Kidney capillary endothelial cell (primary cell): ENCODE measurements at regions not wholly inside any gene's neighbourhood (a gene's known extent, or its start where the extent isn't known, plus 50 kb on each side); places are given as distances from the start of the nearest gene placed in this dataset.
"Not testable (repeated sequence)": the region's sequence is repeated elsewhere in the genome, so short reads cannot be mapped to it uniquely, and the experiment has no call there.

Source experiments
- DNase-seq: peaks from one replicate; pipeline ENCODE4 v3.0.0-alpha.2; 2018; ENCODE audit warnings: low spot score

- no peak for DNase-seq
Observed at GRCh38 chr6:81624453-81624852, 128.0 kb downstream of the TENT5A start.

GRCh38 chr6:81623106-81623759 lies 129.2 kb downstream of the TENT5A start:
- DNase-seq, result no peak

- DNase-seq, result no peak
Observed at GRCh38 chr6:81621816-81622395, 130.6 kb downstream of the TENT5A start.

GRCh38 chr6:81614292-81614691 lies 138.2 kb downstream of the TENT5A start:
- DNase-seq, result peak; percentile 7

GRCh38 chr6:81613606-81614005 lies 138.9 kb downstream of the TENT5A start:
- DNase-seq, result peak; percentile 74

GRCh38 chr6:81612136-81612535 lies 140.3 kb downstream of the TENT5A start:
- no peak for DNase-seq

- DNase-seq, result no peak
Observed at GRCh38 chr6:81609736-81610135, 142.7 kb downstream of the TENT5A start.

- DNase-seq, result no peak
Observed at GRCh38 chr6:81608776-81609175, 143.7 kb downstream of the TENT5A start.

GRCh38 chr6:81606965-81607381 lies 145.5 kb downstream of the TENT5A start:
- DNase-seq, result peak; percentile 61

GRCh38 chr6:81605526-81605925 lies 147.0 kb downstream of the TENT5A start:
- no peak for DNase-seq

- DNase-seq, result no peak
Observed at GRCh38 chr6:81601918-81602317, 150.6 kb downstream of the TENT5A start.

- not testable (repeated sequence) for DNase-seq
Observed at GRCh38 chr6:81600488-81600887, 152.0 kb downstream of the TENT5A start.

GRCh38 chr6:81594501-81594900 lies 158.0 kb downstream of the TENT5A start:
- no peak for DNase-seq

- DNase-seq, result no peak
Observed at GRCh38 chr6:81590314-81590691, 162.2 kb downstream of the TENT5A start.

- no peak for DNase-seq
Observed at GRCh38 chr6:81589465-81590313, 162.8 kb downstream of the TENT5A start.

- DNase-seq, result not testable (repeated sequence)
Observed at GRCh38 chr6:81585686-81586085, 166.8 kb downstream of the TENT5A start.

GRCh38 chr6:81584156-81584555 lies 168.3 kb downstream of the TENT5A start:
- not testable (repeated sequence) for DNase-seq

GRCh38 chr6:81575442-81575841 lies 177.0 kb downstream of the TENT5A start:
- DNase-seq, result no peak

GRCh38 chr6:81572020-81572419 lies 180.5 kb downstream of the TENT5A start:
- DNase-seq, result no peak

- no peak for DNase-seq
Observed at GRCh38 chr6:81570681-81571080, 181.8 kb downstream of the TENT5A start.

GRCh38 chr6:81568973-81569372 lies 183.5 kb downstream of the TENT5A start:
- DNase-seq, result no peak

- no peak for DNase-seq
Observed at GRCh38 chr6:81565071-81565470, 187.4 kb downstream of the TENT5A start.

- no peak for DNase-seq
Observed at GRCh38 chr6:81564470-81565068, 187.9 kb downstream of the TENT5A start.
